GM12878 (cell line): ENCODE measurements at regions not wholly inside any gene's neighbourhood (a gene's known extent, or its start where the extent isn't known, plus 50 kb on each side); places are given as distances from the start of the nearest gene placed in this dataset.

Experiments used
- ATAC-seq: fragments of 200-7000 bp; cut with Tn5 transposase; 3 replicates; pipeline ENCODE4 v1.9.1; 2020; ENCODE audit warnings: mild to moderate bottlenecking, moderate library complexity
- BruUV-seq: library from RNA; stranded (reverse); fragments of 400-500 nt; replicated peaks from 2 replicates; lab custom pipeline; 2021; lab: Mats Ljungman, UMichigan
- CTCF ChIA-PET: fragments of 300-600 bp; sonication (Branson Sonifier 250); formaldehyde crosslinking; extraction: SDS; loops from one replicate; lab custom pipeline; 2021; ENCODE audit warnings: inconsistent platforms; lab: Yijun Ruan, JAX
- POLR2A ChIA-PET: fragments of 350-600 bp; formaldehyde crosslinking; extraction: SDS; loops from one replicate; lab custom pipeline; 2021; ENCODE audit warnings: inconsistent platforms; lab: Charles Lee
- RAD21 ChIA-PET: fragments of 300-600 bp; sonication (Branson Sonifier 250); formaldehyde crosslinking; loops from one replicate; lab custom pipeline; 2023; ENCODE audit warnings: antibody characterized with exemption; ENCODE audit not compliant: unreplicated experiment; lab: Charles Lee
- SMC1A ChIA-PET: fragments of 300-600 bp; sonication (Branson Sonifier 250); formaldehyde crosslinking; loops from one replicate; lab custom pipeline; 2023; ENCODE audit not compliant: unreplicated experiment, uncharacterized antibody; lab: Charles Lee
- DNase-seq: peaks from one replicate; pipeline ENCODE4 v3.0.0-alpha.2; 2011; ENCODE audit warnings: low read depth, low spot score
- FAIRE-seq: peaks from 3 replicates; lab custom pipeline; 2011; peaks lifted over from hg19 to GRCh38; lab: Jason Lieb, UNC
- H2AFZ ChIP-seq: 2 replicates; pipeline ENCODE4 v1.6.0; 2011; ENCODE audit warnings: low read depth, low read length, control low read depth; ENCODE audit not compliant: control insufficient read depth
- H3K27ac ChIP-seq: 2 replicates; pipeline ENCODE4 v1.5.1; 2011; ENCODE audit warnings: control low read depth; ENCODE audit not compliant: control insufficient read depth, insufficient read depth
- H3K27me3 ChIP-seq, 2 experiments: replicated peaks in 1 of 2; 2 replicates each; pipeline versions ENCODE4 v1.6.0 to v1.6.1; 2011; ENCODE audit warnings: low read length in 1 of 2; ENCODE audit not compliant: control insufficient read depth in 2 of 2, insufficient read depth in 2 of 2
- H3K36me3 ChIP-seq, 2 experiments: 2 replicates each; pipeline ENCODE4 v1.5.1; 2011; ENCODE audit warnings: low read length in 1 of 2; ENCODE audit not compliant: control insufficient read depth in 2 of 2, insufficient read depth in 2 of 2
- H3K4me1 ChIP-seq: 2 replicates; pipeline ENCODE4 v1.6.1; 2011; ENCODE audit warnings: mild to moderate bottlenecking, low read length, moderate library complexity, mixed read lengths; ENCODE audit not compliant: control insufficient read depth, insufficient read depth
- H3K4me2 ChIP-seq: 2 replicates; pipeline ENCODE4 v1.6.0; 2011; ENCODE audit warnings: control low read depth; ENCODE audit not compliant: control insufficient read depth, insufficient read depth
- H3K4me3 ChIP-seq: fragments of 200-600 bp; sonication (generic); 2 replicates; pipeline ENCODE4 v1.5.1; 2016
- H3K79me2 ChIP-seq: 2 replicates; pipeline ENCODE4 v1.6.0; 2011; ENCODE audit warnings: low read length; ENCODE audit not compliant: control insufficient read depth, insufficient read depth
- H3K9ac ChIP-seq: 2 replicates; pipeline ENCODE4 v1.8.0; 2011; ENCODE audit warnings: low read length, control low read depth, mixed read lengths; ENCODE audit not compliant: control insufficient read depth, insufficient read depth
- H3K9me3 ChIP-seq: replicated peaks from 3 replicates; pipeline ENCODE4 v1.5.1; 2011; ENCODE audit warnings: mild to moderate bottlenecking, low read length; ENCODE audit not compliant: control insufficient read depth, insufficient read depth
- H4K20me1 ChIP-seq: 2 replicates; pipeline ENCODE4 v1.6.0; 2011; ENCODE audit not compliant: control insufficient read depth, insufficient read depth
- DPF2 ChIP-seq: fragments of 450-650 bp; IDR thresholded peaks from 2 replicates; pipeline ENCODE4 v1.6.1; 2017; ENCODE audit warnings: mild to moderate bottlenecking
- EP300 ChIP-seq, 2 experiments: fragments of 150-350 bp in 1 of 2; IDR thresholded peaks; 2 replicates each; pipeline ENCODE4 v1.6.1; 2011 to 2012; ENCODE audit warnings: low read depth in 2 of 2, low read length in 2 of 2, borderline replicate concordance in 1 of 2, improper control_type of control experiment in 1 of 2, inconsistent platforms in 1 of 2; ENCODE audit not compliant: control insufficient read depth in 1 of 2
- FOXK2 ChIP-seq: fragments of 450-650 bp; IDR thresholded peaks from 2 replicates; pipeline ENCODE4 v1.6.1; 2017; ENCODE audit warnings: mild to moderate bottlenecking, moderate library complexity
- MYC ChIP-seq: IDR thresholded peaks from 2 replicates; pipeline ENCODE4 v1.6.1; 2011; ENCODE audit warnings: mild to moderate bottlenecking, low read length, moderate library complexity, inconsistent platforms; ENCODE audit not compliant: insufficient read depth, insufficient replicate concordance, insufficient read length, severe bottlenecking
- POU2F2 ChIP-seq: IDR thresholded peaks from 3 replicates; pipeline ENCODE4 v1.6.1; 2011; ENCODE audit warnings: low read depth, mild to moderate bottlenecking, low read length, borderline replicate concordance
- STAT3 ChIP-seq: IDR thresholded peaks from 2 replicates; pipeline ENCODE4 v1.6.1; 2011; ENCODE audit warnings: low read depth, low read length, improper control_type of control experiment
- TAF1 ChIP-seq: IDR thresholded peaks from 2 replicates; pipeline ENCODE4 v1.6.1; 2011; ENCODE audit warnings: mild to moderate bottlenecking, low read depth, low read length, borderline replicate concordance
- ZNF592 ChIP-seq: fragments of 450-650 bp; IDR thresholded peaks from 2 replicates; pipeline ENCODE4 v1.6.1; 2017; ENCODE audit warnings: mild to moderate bottlenecking, moderate library complexity
- WGBS: methylation state at CpG from one replicate; pipeline ENCODE4 v1.1.6; 2016; ENCODE audit warnings: low lambda C conversion rate; ENCODE audit not compliant: insufficient replicate concordance, insufficient coverage; ENCODE audit errors: missing lambda C conversion rate; 5-methylcytosine and 5-hydroxymethylcytosine counted together
- in situ Hi-C: fragments of 300-500 bp; cut with MboI; formaldehyde crosslinking; loops from 9 replicates; pipeline ENCODE4 v1.14.3; 2018; ENCODE audit warnings: mixed read lengths
- intact Hi-C: fragments of 100-400 bp; cut with micrococcal nuclease; formaldehyde crosslinking; loops from one replicate; pipeline ENCODE4 v1.14.2; 2022; ENCODE audit not compliant: unreplicated experiment

GRCh38 chr6:168154263-168154917, 75.4 kb upstream of the FRMD1 start:
- no peaks in the 10 kb centered on the region for H3K36me3 ChIP-seq
- H3K27me3 ChIP-seq: no peaks in the 10 kb centered on the region
- no peak overlapping the region for H3K27ac ChIP-seq
- in situ Hi-C loops: no loop called here
- ChIA-PET POLR2A (no interaction called here), SMC1A (no interaction called here), CTCF (no interaction called here), RAD21 (no interaction called here)
- no TSS peak for BruUV-seq
- no peak overlapping the region for H3K9ac ChIP-seq
- intact Hi-C loops: loop anchor here (10.0 kb wide), 1 partner anchor 730 kb away; no protein-coding TSS in a partner anchor
- H3K4me1 ChIP-seq: no peaks in the 10 kb centered on the region
- ATAC-seq (no peak; the same call in 2 of the 3 replicates), DNase-seq (no peak)
- no peaks in the 10 kb centered on the region for H3K79me2 ChIP-seq
- H4K20me1 ChIP-seq: no peaks in the 10 kb centered on the region
- no peak overlapping the region for H3K4me2 ChIP-seq
- H3K9me3 ChIP-seq: no peaks in the 10 kb centered on the region
- TF ChIP-seq EP300 (IDR thresholded peaks at IDR 0.05; ENCODE audit: borderline replicate concordance in 1 of 2, control insufficient read depth in 1 of 2, low read depth in 2 of 2, low read length in 2 of 2) (no peak), ZNF592 (no peak), FOXK2 (no peak), STAT3 (no peak), TAF1 (no peak), POU2F2 (no peak), DPF2 (no peak), MYC (no peak)
- TF ChIP-seq, all 136 proteins: peak for 0
- WGBS: 29% methylated on average over 7 of the region's 7 CpGs
- Histone ChIP-seq H3K4me3 (no peak overlapping the region), H2AFZ (no peak overlapping the region)
- no peak for FAIRE-seq
